ENCODE measurements at regions not wholly inside any gene's neighbourhood (a gene's known extent, or its start where the extent isn't known, plus 50 kb on each side); places are given as distances from the start of the nearest gene placed in this dataset.

DNA sequence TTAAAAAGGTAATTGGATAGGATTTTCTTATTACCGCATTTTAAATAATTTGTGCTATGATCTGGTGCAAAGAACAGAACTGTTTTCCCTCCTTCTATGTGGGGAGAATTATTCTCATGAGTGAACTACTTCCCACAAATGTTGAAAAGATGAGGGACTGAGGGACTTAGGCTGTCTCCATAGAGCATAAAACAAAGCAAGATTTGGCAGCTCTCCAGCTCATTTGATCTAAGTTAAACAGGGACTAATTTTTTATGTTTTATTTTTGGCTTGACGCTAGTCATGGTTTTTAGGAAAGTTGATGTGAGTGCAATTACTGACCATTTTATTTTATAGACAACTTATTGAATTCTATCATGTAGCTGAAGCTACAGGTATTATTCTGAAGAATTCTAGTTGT is 362.3 kb downstream of the HLX start:
- H3K36me3 ChIP-seq (ENCODE audit: control insufficient read depth in 2 of 2, extremely low read depth in 1 of 2, insufficient read depth in 2 of 2, low read length in 2 of 2), result no peaks in the 10 kb centered on the region
- no peaks in the 10 kb centered on the region for H3K9me3 ChIP-seq (ENCODE audit: control insufficient read depth, low read depth, low read length)
- no peaks in the 10 kb centered on the region for H3K9me1 ChIP-seq (ENCODE audit: control insufficient read depth, extremely low read depth, insufficient read depth, low read length)
- no peaks in the 10 kb centered on the region for H3K27me3 ChIP-seq (ENCODE audit: control insufficient read depth, extremely low read depth, insufficient read depth, low read length)
- H2AFZ ChIP-seq (ENCODE audit: control insufficient read depth, low read length), result no peak overlapping the region
- no peaks in the 10 kb centered on the region for H3K4me1 ChIP-seq (ENCODE audit: control insufficient read depth, extremely low read depth, insufficient read depth, low read length)
- DNase-seq (ENCODE audit: low read depth, low spot score) (no peak), FAIRE-seq (no peak)
- dilution Hi-C loops (cut with MboI; ENCODE audit: extremely low pct_ligation_motif_present, low sequenced_read_pairs), result no loop called here
- H4K20me1 ChIP-seq (ENCODE audit: control insufficient read depth, extremely low read depth, insufficient read depth, low read length), result no peaks in the 10 kb centered on the region
- TF ChIP-seq EZH2 (IDR thresholded peaks at IDR 0.05; ENCODE audit: low read length) (no peak), CTCF (optimal IDR thresholded peaks at IDR 0.05 in 1 of 3, IDR thresholded peaks at IDR 0.05 in 1 of 3, conservative IDR thresholded peaks at IDR 0.05 in 1 of 3; ENCODE audit: extremely low read depth in 1 of 3, insufficient read depth in 2 of 3, low read length in 3 of 3) (no peak)
- no peak overlapping the region for H3K4me2 ChIP-seq (ENCODE audit: control insufficient read depth, extremely low read depth, insufficient read depth, low read depth, low read length)
- H3K79me2 ChIP-seq (ENCODE audit: control insufficient read depth, insufficient read depth, low read length), result no peaks in the 10 kb centered on the region
- no peak overlapping the region for H3K4me3 ChIP-seq (ENCODE audit: control insufficient read depth in 2 of 3, extremely low read depth in 1 of 3, insufficient read depth in 2 of 3, low read depth in 1 of 3, low read length in 3 of 3)
- H3K27ac ChIP-seq (ENCODE audit: control insufficient read depth, insufficient read depth, low read length), result no peak overlapping the region
- no peak overlapping the region for H3K9ac ChIP-seq (ENCODE audit: control insufficient read depth, extremely low read depth, insufficient read depth, low read length)

DNA sequence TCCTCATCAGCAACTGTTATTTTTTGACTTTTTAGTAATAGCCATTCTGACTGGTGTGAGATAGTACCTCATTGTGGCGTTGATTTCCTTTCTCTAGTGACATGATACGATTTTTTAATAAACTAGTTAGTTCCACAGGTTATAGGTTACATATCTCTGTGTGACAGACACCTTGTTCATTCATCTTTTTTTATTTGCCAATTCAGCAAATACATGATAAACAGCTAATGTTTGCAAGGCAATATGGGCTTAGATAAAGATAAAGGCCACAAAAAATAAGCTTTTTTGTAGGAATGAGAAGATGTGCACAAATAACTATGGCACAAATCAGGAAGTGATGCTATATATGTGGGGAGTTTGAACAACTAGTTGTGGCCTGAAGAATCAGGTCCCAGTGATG is 366.8 kb downstream of the HLX start:
- no peaks in the 10 kb centered on the region for H3K9me3 ChIP-seq (ENCODE audit: control insufficient read depth, low read depth, low read length)
- DNase-seq (ENCODE audit: low read depth, low spot score), result no peak
- no peak overlapping the region for H3K9ac ChIP-seq (ENCODE audit: control insufficient read depth, extremely low read depth, insufficient read depth, low read length)
- no peaks in the 10 kb centered on the region for H3K79me2 ChIP-seq (ENCODE audit: control insufficient read depth, insufficient read depth, low read length)
- H3K27me3 ChIP-seq (ENCODE audit: control insufficient read depth, extremely low read depth, insufficient read depth, low read length), result no peaks in the 10 kb centered on the region
- no peak overlapping the region for H3K4me2 ChIP-seq (ENCODE audit: control insufficient read depth, extremely low read depth, insufficient read depth, low read depth, low read length)
- H3K36me3 ChIP-seq (ENCODE audit: control insufficient read depth in 2 of 2, extremely low read depth in 1 of 2, insufficient read depth in 2 of 2, low read length in 2 of 2), result no peaks in the 10 kb centered on the region
- H3K4me3 ChIP-seq (ENCODE audit: control insufficient read depth in 2 of 3, extremely low read depth in 1 of 3, insufficient read depth in 2 of 3, low read depth in 1 of 3, low read length in 3 of 3), result no peak overlapping the region
- no peak for FAIRE-seq
- no peaks in the 10 kb centered on the region for H4K20me1 ChIP-seq (ENCODE audit: control insufficient read depth, extremely low read depth, insufficient read depth, low read length)
- no peaks in the 10 kb centered on the region for H3K4me1 ChIP-seq (ENCODE audit: control insufficient read depth, extremely low read depth, insufficient read depth, low read length)
- H2AFZ ChIP-seq (ENCODE audit: control insufficient read depth, low read length), result no peak overlapping the region
- TF ChIP-seq EZH2 (IDR thresholded peaks at IDR 0.05; ENCODE audit: low read length) (no peak), CTCF (optimal IDR thresholded peaks at IDR 0.05 in 1 of 3, IDR thresholded peaks at IDR 0.05 in 1 of 3, conservative IDR thresholded peaks at IDR 0.05 in 1 of 3; ENCODE audit: extremely low read depth in 1 of 3, insufficient read depth in 2 of 3, low read length in 3 of 3) (no peak)
- dilution Hi-C loops (cut with MboI; ENCODE audit: extremely low pct_ligation_motif_present, low sequenced_read_pairs), result no loop called here
- no peaks in the 10 kb centered on the region for H3K9me1 ChIP-seq (ENCODE audit: control insufficient read depth, extremely low read depth, insufficient read depth, low read length)
- no peak overlapping the region for H3K27ac ChIP-seq (ENCODE audit: control insufficient read depth, insufficient read depth, low read length)
